Ovary (tissue), 7 donors: ENCODE measurements at regions not wholly inside any gene's neighbourhood (a gene's known extent, or its start where the extent isn't known, plus 50 kb on each side); places are given as distances from the start of the nearest gene placed in this dataset.

Experiments used
- DNase-seq, 5 donors: peaks; one replicate each; pipeline ENCODE4 v3.0.0-alpha.2; 2019 to 2020
- H3K27ac ChIP-seq, 2 donors: fragments of 200-600 bp; one replicate each; pipeline versions ENCODE4 v1.5.1 to v1.8.0; 2019 to 2022
- H3K27me3 ChIP-seq: fragments of 200-600 bp; one replicate; pipeline ENCODE4 v1.8.0; 2022
- H3K36me3 ChIP-seq: fragments of 200-600 bp; sonication (generic); one replicate; pipeline ENCODE4 v1.5.1; 2019
- H3K4me1 ChIP-seq: one replicate; pipeline ENCODE4 v1.8.1; 2013; ENCODE audit warnings: mild to moderate bottlenecking, moderate library complexity; ENCODE audit not compliant: insufficient read depth
- H3K4me3 ChIP-seq: fragments of 200-600 bp; sonication (generic); one replicate; pipeline ENCODE4 v1.5.1; 2017
- H3K9me3 ChIP-seq, 2 donors: fragments of 200-600 bp in 1 of 2; sonication (generic) in 1 of 2; one replicate each; pipeline versions ENCODE4 v1.5.1 to v1.8.1; 2013 to 2019; ENCODE audit warnings: mild to moderate bottlenecking in 1 of 2, moderate library complexity in 1 of 2
- EP300 ChIP-seq: sonication (generic); formaldehyde crosslinking; IDR thresholded peaks from one replicate; pipeline ENCODE4 v1.6.1; 2017; ENCODE audit warnings: antibody characterized with exemption
- POLR2A ChIP-seq: fragments of 450-650 bp; IDR thresholded peaks from one replicate; pipeline ENCODE4 v1.6.1; 2017; ENCODE audit warnings: antibody characterized with exemption, mild to moderate bottlenecking, moderate library complexity
- WGBS, 3 donors: extraction: QIAGEN DNeasy Blood & Tissue Kit in 1 of 3; methylation state at CpG; one replicate each; pipeline versions ENCODE4 v1.1.5 to v1.1.7; 2013 to 2017; 5-methylcytosine and 5-hydroxymethylcytosine counted together
- intact Hi-C, 4 donors: fragments of 100-400 bp; cut with DNase I; formaldehyde crosslinking; loops; one replicate each; pipeline versions ENCODE4 v1.11.0 to v1.15.1; 2022 to 2023
- TF ChIP-seq, protein P1 (sequence below), 3 donors: fragments of 450-650 bp in 2 of 3; fragments of 200-600 bp in 1 of 3; IDR thresholded peaks; one replicate each; pipeline versions ENCODE4 v1.5.1 to v1.8.0; 2016 to 2022; ENCODE audit warnings: antibody characterized with exemption in 3 of 3, mild to moderate bottlenecking in 1 of 3
- donor health status: DM: no; HTN: no; CAD: no; lungs with moderate emphysema.
- donor health status: DM: no; HTN: no; CAD: no.
- donor health status: Bipolar disorder and iron deficiency.
- donor health status: DM: no; HTN: no; CAD: no.
- donor health status: DM: yes; HTN: yes; CAD: no.

DNA sequence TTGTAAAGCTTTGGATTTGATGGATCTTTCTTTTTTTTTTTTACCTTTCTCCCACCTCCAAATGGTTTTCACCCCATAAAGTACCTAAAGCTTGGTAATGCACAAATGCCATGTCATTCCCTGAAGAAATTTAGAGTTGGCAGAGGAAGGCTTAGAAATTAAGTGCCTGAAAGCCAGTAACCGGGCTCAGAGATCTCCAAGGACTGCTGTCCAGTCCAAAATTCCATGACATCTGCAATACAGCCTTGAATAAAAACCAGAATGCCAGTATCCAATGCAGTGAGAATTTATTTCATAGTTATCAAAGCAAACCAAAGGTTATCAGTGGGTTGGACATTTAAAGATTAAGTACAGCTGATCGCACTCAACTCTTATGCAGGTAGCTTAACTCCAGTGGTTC lies 209.9 kb upstream of the RBBP8 start:
- H3K27ac ChIP-seq, result no peak overlapping the region
- intact Hi-C loops, result no loop called here
- DNase-seq, result no peak

DNA sequence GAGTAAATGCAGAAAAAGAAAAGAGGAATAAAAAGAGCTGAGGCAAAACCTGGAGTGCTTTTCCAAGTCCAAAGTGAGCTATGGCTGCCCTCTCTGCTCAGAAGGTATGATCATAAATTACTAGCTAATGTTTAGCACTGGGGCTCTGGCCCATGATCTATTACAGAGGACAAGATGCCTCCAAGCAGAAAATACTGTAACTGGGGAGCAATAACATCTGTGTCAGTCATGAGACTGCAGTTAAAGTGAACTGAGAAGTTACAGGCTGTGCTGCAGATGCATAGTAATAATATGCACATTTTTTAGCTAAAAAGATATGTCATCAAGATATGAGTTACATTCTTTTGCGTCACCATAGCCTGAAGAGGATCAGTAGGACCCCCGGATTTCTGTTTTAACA lies 209.4 kb upstream of the RBBP8 start:
- H3K9me3 ChIP-seq, result no peaks in the 10 kb centered on the region
- no peaks in the 10 kb centered on the region for H3K4me1 ChIP-seq
- H3K27ac ChIP-seq, result no peak overlapping the region
- H3K4me3 ChIP-seq, result no peak overlapping the region
- intact Hi-C loops, result no loop called here
- WGBS, 3 donors, result 24 to 50% (median 34%) methylated on average over 2 of the region's 2 CpGs
- no peaks in the 10 kb centered on the region for H3K27me3 ChIP-seq
- TF ChIP-seq EP300, result no peak
- TF ChIP-seq, protein P1, sequence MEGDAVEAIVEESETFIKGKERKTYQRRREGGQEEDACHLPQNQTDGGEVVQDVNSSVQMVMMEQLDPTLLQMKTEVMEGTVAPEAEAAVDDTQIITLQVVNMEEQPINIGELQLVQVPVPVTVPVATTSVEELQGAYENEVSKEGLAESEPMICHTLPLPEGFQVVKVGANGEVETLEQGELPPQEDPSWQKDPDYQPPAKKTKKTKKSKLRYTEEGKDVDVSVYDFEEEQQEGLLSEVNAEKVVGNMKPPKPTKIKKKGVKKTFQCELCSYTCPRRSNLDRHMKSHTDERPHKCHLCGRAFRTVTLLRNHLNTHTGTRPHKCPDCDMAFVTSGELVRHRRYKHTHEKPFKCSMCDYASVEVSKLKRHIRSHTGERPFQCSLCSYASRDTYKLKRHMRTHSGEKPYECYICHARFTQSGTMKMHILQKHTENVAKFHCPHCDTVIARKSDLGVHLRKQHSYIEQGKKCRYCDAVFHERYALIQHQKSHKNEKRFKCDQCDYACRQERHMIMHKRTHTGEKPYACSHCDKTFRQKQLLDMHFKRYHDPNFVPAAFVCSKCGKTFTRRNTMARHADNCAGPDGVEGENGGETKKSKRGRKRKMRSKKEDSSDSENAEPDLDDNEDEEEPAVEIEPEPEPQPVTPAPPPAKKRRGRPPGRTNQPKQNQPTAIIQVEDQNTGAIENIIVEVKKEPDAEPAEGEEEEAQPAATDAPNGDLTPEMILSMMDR (IDR thresholded peaks at IDR 0.05), result no peak
- no peaks in the 10 kb centered on the region for H3K36me3 ChIP-seq
- no peak for DNase-seq

More for the DNA sequence above, 209.9 kb upstream of the RBBP8 start:
- Histone ChIP-seq H3K4me1 (no peaks in the 10 kb centered on the region), H3K4me3 (no peak overlapping the region), H3K9me3 (no peaks in the 10 kb centered on the region), H3K36me3 (no peaks in the 10 kb centered on the region), H3K27me3 (no peaks in the 10 kb centered on the region)
- TF ChIP-seq POLR2A (no peak), EP300 (no peak)
- TF ChIP-seq, protein P1 (IDR thresholded peaks at IDR 0.05), result no peak
- WGBS, 3 donors, result 59 to 68% (median 67%) methylated on average over 2 of the region's 2 CpGs

DNA sequence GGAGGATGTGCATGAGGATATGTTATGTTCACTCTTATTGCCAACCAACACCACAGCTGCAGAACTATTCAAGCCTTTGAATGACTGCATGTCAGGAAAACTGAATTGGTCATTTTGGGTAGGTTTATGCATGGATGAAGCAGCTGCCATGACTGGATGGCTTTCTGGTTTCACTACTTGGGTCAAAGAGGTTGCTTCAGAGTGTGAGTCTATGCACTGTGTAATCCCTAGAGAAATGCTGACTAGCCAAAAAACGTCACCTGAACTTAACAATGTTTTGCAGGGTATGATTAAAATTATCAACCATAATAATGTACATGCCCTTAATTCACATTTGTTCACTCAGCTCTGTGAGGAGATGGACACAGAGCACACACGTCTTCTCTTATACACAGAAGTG lies 206.7 kb upstream of the RBBP8 start:
- TF ChIP-seq EP300, result no peak
- TF ChIP-seq, protein P1 (IDR thresholded peaks at IDR 0.05), result no peak
- TF ChIP-seq POLR2A, result no peak
- H3K4me3 ChIP-seq, result no peak overlapping the region
- intact Hi-C loops, result no loop called here
- H3K27ac ChIP-seq, result no peak overlapping the region
- no peak for DNase-seq
- H3K4me1 ChIP-seq, result no peaks in the 10 kb centered on the region
- no peaks in the 10 kb centered on the region for H3K36me3 ChIP-seq
- H3K27me3 ChIP-seq, result no peaks in the 10 kb centered on the region
- WGBS, 3 donors, result 63 to 82% (median 65%) methylated on average over 2 of the region's 2 CpGs
- H3K9me3 ChIP-seq, result no peaks in the 10 kb centered on the region

DNA sequence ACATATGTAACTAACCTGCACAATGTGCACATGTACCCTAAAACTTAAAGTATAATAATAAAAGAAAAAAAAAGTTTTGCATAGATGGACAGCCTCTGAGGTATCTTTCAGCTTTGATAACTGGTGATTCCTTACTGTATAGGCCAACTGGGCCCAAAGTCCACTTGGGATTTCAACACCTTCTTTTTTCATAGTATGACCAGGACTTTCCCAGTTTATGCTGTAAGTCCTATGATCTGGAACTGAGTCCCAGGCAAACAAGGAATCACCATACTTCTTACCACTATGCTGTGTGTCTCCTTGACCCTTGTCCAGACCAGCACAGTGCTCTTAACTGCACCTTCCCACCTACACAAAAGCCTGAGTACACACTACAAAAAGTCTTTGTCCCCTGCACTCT lies 205.1 kb upstream of the RBBP8 start:
- no peaks in the 10 kb centered on the region for H3K4me1 ChIP-seq
- no peaks in the 10 kb centered on the region for H3K27me3 ChIP-seq
- H3K9me3 ChIP-seq, result no peaks in the 10 kb centered on the region
- no peak for DNase-seq
- no peak overlapping the region for H3K27ac ChIP-seq
- H3K36me3 ChIP-seq, result no peaks in the 10 kb centered on the region
- TF ChIP-seq EP300, result no peak
- TF ChIP-seq, protein P1 (IDR thresholded peaks at IDR 0.05), result no peak
- no peak for TF ChIP-seq POLR2A
- intact Hi-C loops, result no loop called here
- no peak overlapping the region for H3K4me3 ChIP-seq
